ENCODE measurements at regions not wholly inside any gene's neighbourhood (a gene's known extent, or its start where the extent isn't known, plus 50 kb on each side); places are given as distances from the start of the nearest gene placed in this dataset.

DNA sequence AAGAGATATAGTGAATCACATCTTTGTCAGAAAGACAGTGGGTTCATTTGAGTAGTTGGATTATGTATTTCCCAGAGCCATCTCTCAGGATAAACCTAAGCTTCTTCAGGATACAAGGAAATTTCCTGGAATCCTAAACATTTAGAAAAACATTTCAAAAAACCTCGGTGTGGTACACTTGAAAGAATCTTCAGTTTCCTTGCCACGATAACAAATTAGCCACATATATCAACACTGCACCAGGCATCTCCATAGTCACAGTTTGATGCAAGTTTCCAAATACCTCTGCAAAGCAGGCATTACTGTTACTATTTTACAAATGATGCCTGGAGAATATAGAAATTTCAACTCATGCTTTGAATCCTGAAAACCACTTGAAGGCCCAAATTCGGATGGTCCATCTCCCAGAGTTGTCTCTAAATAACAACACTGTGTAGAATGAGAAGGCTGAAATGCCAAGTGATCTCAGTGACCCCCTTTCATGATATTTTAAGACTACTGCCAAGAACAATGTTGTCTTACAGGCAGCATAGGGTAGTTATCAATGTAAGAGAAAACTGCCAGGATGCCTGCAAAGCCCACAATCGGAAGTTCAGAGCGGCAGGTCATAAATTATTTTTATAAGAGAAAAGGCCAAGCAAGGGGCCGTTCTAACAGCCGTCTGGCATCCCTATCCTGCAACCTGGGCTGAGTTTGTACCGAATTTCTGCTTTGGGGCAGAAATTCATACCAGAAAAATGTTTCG lies 307.9 kb downstream of the TXNL1 start:
- TF ChIP-seq, protein P1, sequence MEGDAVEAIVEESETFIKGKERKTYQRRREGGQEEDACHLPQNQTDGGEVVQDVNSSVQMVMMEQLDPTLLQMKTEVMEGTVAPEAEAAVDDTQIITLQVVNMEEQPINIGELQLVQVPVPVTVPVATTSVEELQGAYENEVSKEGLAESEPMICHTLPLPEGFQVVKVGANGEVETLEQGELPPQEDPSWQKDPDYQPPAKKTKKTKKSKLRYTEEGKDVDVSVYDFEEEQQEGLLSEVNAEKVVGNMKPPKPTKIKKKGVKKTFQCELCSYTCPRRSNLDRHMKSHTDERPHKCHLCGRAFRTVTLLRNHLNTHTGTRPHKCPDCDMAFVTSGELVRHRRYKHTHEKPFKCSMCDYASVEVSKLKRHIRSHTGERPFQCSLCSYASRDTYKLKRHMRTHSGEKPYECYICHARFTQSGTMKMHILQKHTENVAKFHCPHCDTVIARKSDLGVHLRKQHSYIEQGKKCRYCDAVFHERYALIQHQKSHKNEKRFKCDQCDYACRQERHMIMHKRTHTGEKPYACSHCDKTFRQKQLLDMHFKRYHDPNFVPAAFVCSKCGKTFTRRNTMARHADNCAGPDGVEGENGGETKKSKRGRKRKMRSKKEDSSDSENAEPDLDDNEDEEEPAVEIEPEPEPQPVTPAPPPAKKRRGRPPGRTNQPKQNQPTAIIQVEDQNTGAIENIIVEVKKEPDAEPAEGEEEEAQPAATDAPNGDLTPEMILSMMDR (IDR thresholded peaks at IDR 0.05; ENCODE audit: borderline replicate concordance, extremely low read depth, low read length, poor library complexity, severe bottlenecking), result no peak
- no peak for TF ChIP-seq EZH2 (IDR thresholded peaks at IDR 0.05; ENCODE audit: borderline replicate concordance, low read depth, low read length, severe bottlenecking)
